ENCODE measurements at regions not wholly inside any gene's neighbourhood (a gene's known extent, or its start where the extent isn't known, plus 50 kb on each side); places are given as distances from the start of the nearest gene placed in this dataset.
"Not testable (repeated sequence)": the region's sequence is repeated elsewhere in the genome, so short reads cannot be mapped to it uniquely, and the experiment has no call there.

DNA sequence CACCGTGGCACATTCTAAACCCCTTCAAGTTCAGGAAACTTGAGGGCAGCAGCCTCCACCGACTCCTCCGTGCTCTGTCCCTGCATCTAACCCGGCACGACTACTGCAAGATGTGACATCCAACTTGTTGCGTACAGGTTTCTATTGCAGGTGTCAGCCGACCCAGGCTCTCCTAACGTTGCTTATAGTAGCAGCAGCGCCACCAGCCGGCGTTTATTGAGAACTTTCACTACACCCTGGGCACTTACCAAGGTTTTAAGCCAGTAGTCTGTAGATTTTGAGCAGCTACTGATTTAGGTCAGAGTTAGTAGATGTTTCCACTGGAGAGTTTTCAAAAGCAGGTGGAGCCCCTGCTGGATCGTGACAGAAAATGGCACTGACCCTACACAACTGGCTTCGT is 123.8 kb upstream of the PRKX start:
- H3K4me1 ChIP-seq (ENCODE audit: control insufficient read depth, extremely low read depth, insufficient read depth, low read length); H3K4me2 ChIP-seq (ENCODE audit: control insufficient read depth, extremely low read depth, insufficient read depth, low read depth, low read length); H3K27me3 ChIP-seq (ENCODE audit: control insufficient read depth, extremely low read depth, insufficient read depth, low read length); DNase-seq (ENCODE audit: low read depth, low spot score); FAIRE-seq; dilution Hi-C loops (cut with MboI; ENCODE audit: extremely low pct_ligation_motif_present, low sequenced_read_pairs); H3K4me3 ChIP-seq (ENCODE audit: control insufficient read depth in 2 of 3, extremely low read depth in 1 of 3, insufficient read depth in 2 of 3, low read depth in 1 of 3, low read length in 3 of 3); H4K20me1 ChIP-seq (ENCODE audit: control insufficient read depth, extremely low read depth, insufficient read depth, low read length); H3K79me2 ChIP-seq (ENCODE audit: control insufficient read depth, insufficient read depth, low read length); H3K9me3 ChIP-seq (ENCODE audit: control insufficient read depth, low read depth, low read length); H3K9ac ChIP-seq (ENCODE audit: control insufficient read depth, extremely low read depth, insufficient read depth, low read length); H2AFZ ChIP-seq (ENCODE audit: control insufficient read depth, low read length); H3K36me3 ChIP-seq (ENCODE audit: control insufficient read depth in 2 of 2, extremely low read depth in 1 of 2, insufficient read depth in 2 of 2, low read length in 2 of 2); H3K9me1 ChIP-seq (ENCODE audit: control insufficient read depth, extremely low read depth, insufficient read depth, low read length); H3K27ac ChIP-seq (ENCODE audit: control insufficient read depth, insufficient read depth, low read length): not testable (repeated sequence)

GRCh38 chrX:3833761-3834542 is 120.5 kb upstream of the PRKX start:
- H3K27ac ChIP-seq (ENCODE audit: control insufficient read depth, insufficient read depth, low read length); FAIRE-seq; H3K27me3 ChIP-seq (ENCODE audit: control insufficient read depth, extremely low read depth, insufficient read depth, low read length); H3K9me3 ChIP-seq (ENCODE audit: control insufficient read depth, low read depth, low read length); H3K9ac ChIP-seq (ENCODE audit: control insufficient read depth, extremely low read depth, insufficient read depth, low read length); H3K36me3 ChIP-seq (ENCODE audit: control insufficient read depth in 2 of 2, extremely low read depth in 1 of 2, insufficient read depth in 2 of 2, low read length in 2 of 2); H2AFZ ChIP-seq (ENCODE audit: control insufficient read depth, low read length); H3K4me3 ChIP-seq (ENCODE audit: control insufficient read depth in 2 of 3, extremely low read depth in 1 of 3, insufficient read depth in 2 of 3, low read depth in 1 of 3, low read length in 3 of 3); DNase-seq (ENCODE audit: low read depth, low spot score); H4K20me1 ChIP-seq (ENCODE audit: control insufficient read depth, extremely low read depth, insufficient read depth, low read length); H3K9me1 ChIP-seq (ENCODE audit: control insufficient read depth, extremely low read depth, insufficient read depth, low read length); dilution Hi-C loops (cut with MboI; ENCODE audit: extremely low pct_ligation_motif_present, low sequenced_read_pairs); H3K79me2 ChIP-seq (ENCODE audit: control insufficient read depth, insufficient read depth, low read length); H3K4me1 ChIP-seq (ENCODE audit: control insufficient read depth, extremely low read depth, insufficient read depth, low read length); H3K4me2 ChIP-seq (ENCODE audit: control insufficient read depth, extremely low read depth, insufficient read depth, low read depth, low read length): not testable (repeated sequence)

- FAIRE-seq; H3K4me3 ChIP-seq (ENCODE audit: control insufficient read depth in 2 of 3, extremely low read depth in 1 of 3, insufficient read depth in 2 of 3, low read depth in 1 of 3, low read length in 3 of 3); H3K9me3 ChIP-seq (ENCODE audit: control insufficient read depth, low read depth, low read length); H3K9ac ChIP-seq (ENCODE audit: control insufficient read depth, extremely low read depth, insufficient read depth, low read length); H2AFZ ChIP-seq (ENCODE audit: control insufficient read depth, low read length); H3K27me3 ChIP-seq (ENCODE audit: control insufficient read depth, extremely low read depth, insufficient read depth, low read length); H3K36me3 ChIP-seq (ENCODE audit: control insufficient read depth in 2 of 2, extremely low read depth in 1 of 2, insufficient read depth in 2 of 2, low read length in 2 of 2); dilution Hi-C loops (cut with MboI; ENCODE audit: extremely low pct_ligation_motif_present, low sequenced_read_pairs); H3K4me1 ChIP-seq (ENCODE audit: control insufficient read depth, extremely low read depth, insufficient read depth, low read length); H3K27ac ChIP-seq (ENCODE audit: control insufficient read depth, insufficient read depth, low read length); H3K79me2 ChIP-seq (ENCODE audit: control insufficient read depth, insufficient read depth, low read length); H3K4me2 ChIP-seq (ENCODE audit: control insufficient read depth, extremely low read depth, insufficient read depth, low read depth, low read length); H3K9me1 ChIP-seq (ENCODE audit: control insufficient read depth, extremely low read depth, insufficient read depth, low read length); DNase-seq (ENCODE audit: low read depth, low spot score); H4K20me1 ChIP-seq (ENCODE audit: control insufficient read depth, extremely low read depth, insufficient read depth, low read length): not testable (repeated sequence)
Measured at GRCh38 chrX:3830020-3830419, 116.6 kb upstream of the PRKX start.

DNA sequence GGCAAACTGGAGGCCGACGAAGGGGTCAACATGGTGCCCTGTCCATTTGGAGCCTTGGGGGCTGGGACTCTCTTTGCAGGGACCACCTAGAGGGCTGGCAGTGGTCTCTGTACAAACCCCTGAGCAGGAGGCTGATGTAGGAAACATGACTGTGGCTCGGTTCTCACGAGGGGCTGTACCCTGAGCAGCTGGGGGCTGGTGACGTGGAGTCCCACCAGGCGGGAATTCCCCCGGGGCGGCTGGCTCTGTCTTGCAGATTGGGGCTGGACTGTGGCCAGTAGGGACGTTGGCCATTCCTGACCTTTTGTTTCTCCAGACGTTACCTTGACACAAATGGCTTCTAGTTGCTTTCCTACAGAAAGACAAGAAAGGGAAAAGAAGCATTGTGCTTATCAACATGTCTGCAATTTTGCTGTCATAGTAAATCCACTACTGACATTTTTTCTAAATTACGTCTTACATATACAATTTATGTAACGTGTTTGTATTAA is 115.6 kb upstream of the PRKX start:
- H3K27ac ChIP-seq (ENCODE audit: control insufficient read depth, insufficient read depth, low read length): peak overlapping the region; percentile 60
- DNase-seq (ENCODE audit: low read depth, low spot score); H3K4me1 ChIP-seq (ENCODE audit: control insufficient read depth, extremely low read depth, insufficient read depth, low read length); H4K20me1 ChIP-seq (ENCODE audit: control insufficient read depth, extremely low read depth, insufficient read depth, low read length); H2AFZ ChIP-seq (ENCODE audit: control insufficient read depth, low read length); dilution Hi-C loops (cut with MboI; ENCODE audit: extremely low pct_ligation_motif_present, low sequenced_read_pairs); H3K79me2 ChIP-seq (ENCODE audit: control insufficient read depth, insufficient read depth, low read length); H3K9me3 ChIP-seq (ENCODE audit: control insufficient read depth, low read depth, low read length); FAIRE-seq; H3K4me2 ChIP-seq (ENCODE audit: control insufficient read depth, extremely low read depth, insufficient read depth, low read depth, low read length); H3K36me3 ChIP-seq (ENCODE audit: control insufficient read depth in 2 of 2, extremely low read depth in 1 of 2, insufficient read depth in 2 of 2, low read length in 2 of 2); H3K27me3 ChIP-seq (ENCODE audit: control insufficient read depth, extremely low read depth, insufficient read depth, low read length); H3K9me1 ChIP-seq (ENCODE audit: control insufficient read depth, extremely low read depth, insufficient read depth, low read length); H3K4me3 ChIP-seq (ENCODE audit: control insufficient read depth in 2 of 3, extremely low read depth in 1 of 3, insufficient read depth in 2 of 3, low read depth in 1 of 3, low read length in 3 of 3): not testable (repeated sequence)
- peak overlapping the region; percentile 44 for H3K9ac ChIP-seq (ENCODE audit: control insufficient read depth, extremely low read depth, insufficient read depth, low read length)

DNA sequence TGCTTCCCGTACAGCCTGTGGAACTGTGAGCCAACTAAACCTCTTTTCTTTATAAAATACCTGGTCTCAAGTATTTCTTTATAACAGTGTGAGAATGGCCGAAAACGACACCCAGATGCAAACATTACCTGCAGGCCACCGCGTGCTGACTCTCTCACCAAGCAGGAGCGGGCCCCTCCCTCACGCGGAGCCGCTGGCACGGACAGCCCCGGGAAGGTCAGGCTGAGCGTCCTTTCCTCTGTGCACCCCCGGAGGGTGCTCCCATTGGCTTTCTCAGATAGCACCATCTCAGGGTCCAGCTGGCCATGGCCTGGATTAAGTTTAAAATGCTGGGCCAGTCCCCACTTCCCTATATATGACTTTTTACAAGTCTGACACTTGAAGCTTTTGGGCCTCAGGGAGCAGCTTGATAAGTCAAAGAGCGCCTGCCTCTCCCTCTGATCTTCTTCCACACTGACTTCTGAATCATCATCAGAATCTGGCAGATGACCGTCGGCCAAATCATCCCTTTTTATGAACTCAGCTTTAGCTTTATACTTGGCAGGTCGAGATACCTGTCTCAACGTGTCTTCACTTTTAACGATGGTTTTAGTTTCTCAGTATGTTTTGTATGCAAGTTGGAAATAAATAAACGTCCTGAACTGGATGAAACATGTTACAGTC is 115.1 kb upstream of the PRKX start:
- H3K9me3 ChIP-seq (ENCODE audit: control insufficient read depth, low read depth, low read length); H3K4me2 ChIP-seq (ENCODE audit: control insufficient read depth, extremely low read depth, insufficient read depth, low read depth, low read length); H3K36me3 ChIP-seq (ENCODE audit: control insufficient read depth in 2 of 2, extremely low read depth in 1 of 2, insufficient read depth in 2 of 2, low read length in 2 of 2); dilution Hi-C loops (cut with MboI; ENCODE audit: extremely low pct_ligation_motif_present, low sequenced_read_pairs); H3K27me3 ChIP-seq (ENCODE audit: control insufficient read depth, extremely low read depth, insufficient read depth, low read length); FAIRE-seq; H3K4me3 ChIP-seq (ENCODE audit: control insufficient read depth in 2 of 3, extremely low read depth in 1 of 3, insufficient read depth in 2 of 3, low read depth in 1 of 3, low read length in 3 of 3); H3K9ac ChIP-seq (ENCODE audit: control insufficient read depth, extremely low read depth, insufficient read depth, low read length); H4K20me1 ChIP-seq (ENCODE audit: control insufficient read depth, extremely low read depth, insufficient read depth, low read length); H3K9me1 ChIP-seq (ENCODE audit: control insufficient read depth, extremely low read depth, insufficient read depth, low read length); H2AFZ ChIP-seq (ENCODE audit: control insufficient read depth, low read length); H3K4me1 ChIP-seq (ENCODE audit: control insufficient read depth, extremely low read depth, insufficient read depth, low read length); H3K79me2 ChIP-seq (ENCODE audit: control insufficient read depth, insufficient read depth, low read length); DNase-seq (ENCODE audit: low read depth, low spot score): not testable (repeated sequence)
- peak overlapping the region; percentile 60 for H3K27ac ChIP-seq (ENCODE audit: control insufficient read depth, insufficient read depth, low read length)
